NOMO-1 treated with DMSO at 0.1 percent for 48 hours (cell line): ENCODE measurements at regions not wholly inside any gene's neighbourhood (a gene's known extent, or its start where the extent isn't known, plus 50 kb on each side); places are given as distances from the start of the nearest gene placed in this dataset.

Source experiments
- DNase-seq: peaks from one replicate; lab custom pipeline; 2025; ENCODE audit not compliant: unreplicated experiment; lab: John Stamatoyannopoulos, UW

DNA sequence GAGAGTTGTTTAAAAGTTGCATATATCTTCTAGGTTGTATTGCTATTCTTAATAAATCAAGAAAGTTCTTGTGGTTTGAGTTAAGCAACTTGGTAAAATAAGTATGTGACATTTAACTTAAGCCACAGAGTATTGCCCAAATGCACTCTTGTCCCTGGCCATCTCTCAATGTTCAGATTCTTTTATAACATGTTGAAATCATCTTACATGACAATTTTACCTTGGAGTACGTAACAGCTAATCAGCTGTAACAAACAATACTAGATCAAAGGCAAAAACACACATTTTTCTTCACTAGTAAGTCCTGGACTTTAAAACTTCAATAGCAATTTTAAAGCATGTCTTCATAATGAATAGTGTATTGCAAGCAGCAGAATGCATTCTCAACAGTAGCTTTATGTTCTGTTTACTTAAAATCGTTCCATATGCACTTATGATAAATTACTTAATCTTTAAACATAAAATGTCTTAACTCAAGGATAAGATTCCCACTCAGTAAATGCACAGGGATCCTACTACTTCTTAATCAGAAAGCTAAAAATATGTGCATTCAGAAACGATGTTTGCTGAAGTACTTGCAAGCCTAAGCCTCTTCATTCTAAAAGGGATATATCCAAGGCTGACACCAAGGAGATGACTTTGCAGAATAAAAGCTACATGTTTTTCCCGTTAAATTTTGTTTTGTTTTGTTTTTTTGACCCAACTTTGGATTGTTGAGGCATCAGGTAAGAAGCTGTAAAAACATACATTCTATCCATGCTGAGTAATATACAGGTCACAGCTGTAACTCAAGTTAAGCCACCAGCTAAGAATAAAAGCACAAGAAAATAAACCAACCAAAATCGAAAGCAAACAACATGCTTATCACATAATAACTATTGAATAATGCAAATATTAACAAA is 86.1 kb upstream of the NFIB start:
- DNase-seq, result no peak

DNA sequence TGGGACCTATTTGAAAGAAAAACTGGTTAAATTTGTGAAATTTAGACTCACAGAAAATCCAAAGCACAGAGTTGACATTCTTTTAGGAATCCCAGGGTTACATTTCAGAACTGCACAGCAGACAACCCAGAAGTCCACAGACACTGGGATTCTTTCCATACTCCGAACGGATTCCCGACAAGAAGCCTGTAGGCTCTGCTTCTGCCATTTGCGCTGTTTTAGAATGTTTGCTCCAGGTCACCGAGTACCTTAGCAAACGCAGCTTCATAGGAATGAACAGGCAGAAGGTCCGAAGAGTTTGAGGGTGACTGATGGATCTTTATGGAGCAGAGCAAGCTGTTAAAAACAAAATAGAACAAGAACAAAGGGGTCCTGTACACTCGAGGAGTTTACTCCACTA is 84.5 kb upstream of the NFIB start:
- no peak for DNase-seq

DNA sequence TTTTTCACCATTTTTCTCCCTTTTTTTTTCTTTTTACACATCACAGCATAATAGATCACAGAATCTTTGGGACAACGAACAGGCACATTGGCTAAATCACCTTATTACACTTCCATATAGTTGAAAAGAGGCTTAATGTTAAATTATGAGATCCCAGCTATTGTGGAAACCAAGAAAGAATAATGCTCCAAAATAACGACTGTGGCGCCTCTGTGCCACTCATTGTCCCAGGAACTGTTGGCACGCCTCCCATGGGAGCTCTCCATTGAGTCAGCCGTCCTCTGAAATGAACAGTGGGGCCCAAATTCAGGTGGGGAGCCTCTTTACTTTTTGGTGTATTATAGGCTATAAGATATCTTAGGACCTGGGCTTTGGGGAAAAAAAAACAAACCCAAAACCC is 82.2 kb upstream of the NFIB start:
- no peak for DNase-seq

DNA sequence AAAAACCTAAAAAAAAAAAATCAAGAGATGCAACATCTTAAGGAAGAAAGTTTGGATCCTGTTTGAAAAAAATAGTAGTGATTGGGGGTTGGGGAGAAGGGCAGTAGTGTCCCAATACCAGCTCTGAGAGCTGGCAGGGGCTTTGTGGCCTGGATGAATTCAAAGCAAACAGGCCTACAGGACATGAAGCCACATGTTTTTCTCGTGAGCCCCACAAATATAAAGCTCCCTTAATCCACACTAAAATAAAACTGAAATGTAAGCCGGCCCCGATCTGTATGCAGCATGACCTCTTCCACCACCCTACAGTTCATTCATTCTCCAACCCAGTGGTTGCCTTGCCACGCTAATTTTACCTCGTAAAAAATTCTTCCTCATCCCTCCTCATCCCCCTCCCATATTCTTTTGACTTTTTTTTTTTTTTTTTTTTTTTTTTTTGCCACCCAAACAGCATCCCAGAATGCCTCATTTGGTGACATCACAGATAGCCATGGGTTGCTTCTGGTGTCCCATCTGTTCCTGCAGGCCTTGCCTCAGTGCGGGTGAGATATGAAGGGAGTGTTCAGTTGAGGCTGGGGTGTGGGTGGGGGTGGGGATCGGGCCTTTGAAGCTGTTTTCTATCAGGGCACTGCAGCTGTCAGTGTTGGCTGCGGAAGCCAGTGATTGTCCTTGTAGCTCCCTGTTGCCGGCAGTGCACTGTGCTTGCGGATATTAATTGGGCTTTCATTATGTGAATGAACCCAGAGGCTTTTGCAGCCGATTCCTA is 81.6 kb upstream of the NFIB start:
- DNase-seq, result no peak

DNA sequence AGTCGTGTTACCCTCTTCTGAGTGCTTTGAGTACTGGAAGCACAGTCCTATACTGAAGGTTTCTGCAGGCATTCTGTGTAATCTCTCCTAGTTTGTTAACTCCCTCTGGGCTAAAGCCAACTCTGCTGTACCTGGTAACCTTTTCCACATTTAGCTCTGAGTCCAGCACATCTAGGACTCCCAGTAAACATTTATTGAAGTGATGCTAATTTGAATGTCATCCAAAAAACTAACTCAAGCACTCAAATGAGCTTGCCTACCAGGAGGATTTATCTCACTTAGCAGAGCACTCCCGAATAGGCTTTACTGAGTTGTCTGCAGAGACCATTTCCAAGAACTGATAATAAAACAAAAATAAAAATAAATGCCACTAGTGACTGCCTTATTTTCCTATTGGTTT is 79.5 kb upstream of the NFIB start:
- DNase-seq, result no peak

DNA sequence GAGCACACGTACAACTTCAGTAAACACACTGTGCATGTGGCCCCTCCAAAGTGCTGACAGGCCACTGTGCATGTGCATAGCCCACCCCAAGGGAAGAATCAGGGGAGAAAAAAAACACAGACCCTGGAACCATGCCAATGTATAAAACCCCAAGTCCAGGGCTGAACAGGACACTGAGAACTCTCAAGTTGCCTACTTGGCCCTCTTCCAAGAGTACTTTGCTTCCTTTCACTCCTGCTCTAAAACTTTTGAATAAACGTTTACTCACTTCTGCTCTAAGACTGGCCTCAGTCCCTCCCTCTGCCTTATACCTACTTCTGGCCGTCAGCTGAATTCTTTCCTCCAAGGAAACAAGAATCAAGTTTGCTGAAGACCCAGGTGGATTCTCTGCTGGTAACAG is 77.7 kb upstream of the NFIB start:
- DNase-seq, result no peak

DNA sequence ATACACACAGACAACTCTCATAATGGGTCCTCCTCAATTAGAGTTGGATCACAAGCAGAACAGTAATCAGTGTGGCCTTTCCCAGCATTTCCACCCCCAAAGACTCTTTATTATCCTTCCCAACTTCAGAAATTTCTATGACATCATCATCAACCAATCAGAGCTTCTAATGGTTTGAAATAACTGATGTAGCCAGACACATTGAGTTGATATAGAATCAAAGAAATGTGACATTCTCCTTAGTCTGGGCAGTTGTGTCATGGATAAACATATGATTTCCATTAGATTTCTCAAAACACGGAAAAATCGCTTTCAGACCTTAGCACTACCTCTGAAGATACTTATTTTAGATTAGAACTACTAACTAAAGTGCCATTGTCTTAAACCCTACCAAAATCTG is 75.7 kb upstream of the NFIB start:
- no peak for DNase-seq

DNA sequence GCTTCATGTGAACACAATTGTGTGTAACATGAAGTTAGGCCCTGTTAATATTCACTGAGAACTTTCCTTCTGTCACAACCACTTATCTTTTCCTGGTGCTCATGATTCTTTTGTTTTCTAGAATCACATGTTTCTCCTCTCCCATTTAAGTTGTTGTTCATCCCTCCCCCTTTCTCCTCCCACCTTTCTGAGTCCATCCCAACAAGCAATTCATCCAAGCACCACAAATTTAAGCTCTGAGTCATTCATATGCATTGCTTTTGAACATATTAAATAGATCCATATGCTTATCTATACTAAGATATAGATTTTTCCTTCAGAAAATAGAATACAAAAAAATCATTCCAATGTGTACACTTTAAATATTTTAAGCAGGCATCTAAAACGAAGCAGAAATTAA is 75.2 kb upstream of the NFIB start:
- DNase-seq, result no peak

DNA sequence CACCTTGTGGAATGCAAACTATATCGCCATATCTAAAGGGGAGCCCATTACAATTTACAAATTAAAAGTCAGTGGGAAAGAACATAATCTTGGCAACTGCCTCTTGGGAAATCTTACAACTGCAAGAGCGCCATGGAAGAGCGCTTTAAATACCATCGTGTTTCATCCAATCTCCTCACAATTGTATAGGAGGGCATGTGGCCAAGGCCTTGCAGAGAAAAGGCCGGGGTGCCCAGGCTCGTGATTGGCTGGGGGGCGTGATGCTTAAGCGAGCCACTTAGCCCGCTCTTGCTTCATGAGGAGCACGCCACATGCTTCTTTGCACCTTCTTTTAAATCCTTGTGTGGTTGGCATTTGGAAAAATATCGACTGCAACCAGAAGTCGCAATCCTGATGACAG is 69.8 kb upstream of the NFIB start:
- no peak for DNase-seq

DNA sequence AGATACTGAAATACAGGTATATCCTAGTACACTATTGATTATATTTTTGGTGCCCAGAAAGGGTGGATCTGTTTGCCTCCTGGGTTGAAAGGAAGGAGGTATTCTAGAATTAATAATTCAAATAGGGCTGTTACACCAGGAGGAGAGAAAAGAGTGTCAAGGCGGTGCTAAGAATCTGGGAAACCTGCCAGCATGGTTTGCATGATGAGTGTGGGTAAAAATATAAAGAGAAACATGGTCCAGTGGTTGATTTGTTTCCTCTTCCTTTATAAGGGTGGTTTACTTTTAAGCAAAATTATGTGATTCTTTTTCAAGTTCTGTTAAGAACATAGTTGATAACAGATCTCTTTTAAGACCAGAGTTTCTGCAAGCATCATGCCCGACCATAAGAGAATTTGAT is 69.4 kb upstream of the NFIB start:
- no peak for DNase-seq

DNA sequence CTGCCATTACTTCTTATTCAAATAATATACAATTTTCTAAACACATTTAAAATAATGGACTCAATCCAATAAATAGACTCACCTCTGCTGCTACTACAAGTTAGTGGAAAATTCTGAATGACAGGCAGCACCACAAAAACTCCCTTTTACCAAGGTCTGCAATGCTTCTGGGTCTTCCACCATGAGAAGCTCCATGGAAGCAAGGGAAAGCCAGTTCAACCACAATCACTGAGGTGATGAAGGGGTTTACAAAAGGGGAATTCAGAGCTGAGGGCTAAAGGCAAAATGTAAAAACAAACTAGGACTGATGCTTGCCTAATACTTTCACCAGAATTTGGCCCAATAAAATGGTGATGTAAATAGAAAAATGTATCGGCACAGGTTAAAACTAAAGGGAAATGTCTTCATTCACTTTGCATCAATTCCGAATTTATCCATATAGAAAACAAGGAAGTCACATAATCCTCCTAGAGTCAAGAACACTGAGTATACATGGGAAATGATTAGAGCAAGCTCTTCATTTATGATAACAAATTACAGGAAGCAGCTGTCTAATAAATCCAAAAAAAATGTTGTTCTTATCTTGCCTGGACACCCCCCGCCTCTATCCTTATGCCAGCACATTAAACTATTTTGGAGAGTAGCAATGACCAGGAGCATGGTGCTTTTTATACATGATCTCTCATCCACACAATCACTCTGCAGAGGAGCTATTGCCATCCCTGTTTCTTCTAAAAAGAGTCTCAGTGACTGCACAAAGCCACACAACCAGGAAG is 66.3 kb upstream of the NFIB start:
- no peak for DNase-seq

DNA sequence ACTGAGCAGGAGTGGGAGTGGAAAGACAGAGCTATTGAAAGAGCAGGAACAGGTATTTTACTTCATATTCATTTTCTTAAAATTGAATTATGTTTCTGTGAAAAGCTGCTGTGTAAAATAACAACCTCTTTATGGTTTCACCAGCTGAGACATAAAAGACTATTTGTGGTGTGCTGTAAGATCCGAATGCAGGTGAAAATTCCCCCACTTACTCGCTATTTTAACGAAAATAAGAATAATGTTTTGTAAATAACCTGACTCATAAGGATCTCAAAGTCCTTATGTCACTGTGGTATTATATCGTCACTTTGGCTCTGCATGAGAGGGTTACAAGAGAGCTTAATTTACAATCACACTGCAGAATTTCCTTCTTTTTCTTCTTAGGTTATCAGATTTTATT is 65.3 kb upstream of the NFIB start:
- DNase-seq, result no peak

DNA sequence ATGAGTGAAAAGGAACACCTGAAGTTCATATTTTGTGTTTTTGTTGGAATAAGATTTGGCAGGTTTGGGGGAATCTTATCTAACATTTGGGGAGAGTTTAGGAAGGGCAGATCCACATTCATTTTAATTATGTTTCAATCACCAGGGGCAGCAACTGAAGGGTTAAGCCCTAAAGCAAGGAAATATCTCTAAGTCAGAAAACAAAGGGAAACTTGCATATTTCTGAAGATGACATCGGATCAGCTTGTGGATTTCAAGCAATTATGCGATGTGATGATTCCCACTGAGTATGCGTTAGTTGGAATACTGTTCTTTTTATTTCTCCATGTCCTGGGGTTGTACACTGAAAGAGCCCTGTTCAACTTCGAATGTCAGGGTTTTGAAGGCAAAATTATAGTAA is 59.8 kb upstream of the NFIB start:
- DNase-seq, result no peak

DNA sequence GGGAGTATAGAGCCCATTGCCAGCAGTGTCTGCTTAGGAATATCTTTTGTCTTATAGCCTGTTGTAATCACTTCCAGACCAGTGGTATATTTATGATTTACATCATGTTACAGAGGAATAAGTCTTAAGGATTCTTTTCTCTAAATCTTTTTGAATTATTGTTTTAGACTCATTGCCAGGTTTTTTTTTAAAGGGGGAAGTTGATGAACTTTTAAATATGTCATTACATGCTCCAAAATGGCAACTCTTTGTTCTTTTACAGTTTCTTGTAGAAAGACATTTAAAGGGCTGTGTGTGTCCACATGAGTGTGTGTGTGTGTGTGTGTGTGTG is 59.4 kb upstream of the NFIB start:
- no peak for DNase-seq

DNA sequence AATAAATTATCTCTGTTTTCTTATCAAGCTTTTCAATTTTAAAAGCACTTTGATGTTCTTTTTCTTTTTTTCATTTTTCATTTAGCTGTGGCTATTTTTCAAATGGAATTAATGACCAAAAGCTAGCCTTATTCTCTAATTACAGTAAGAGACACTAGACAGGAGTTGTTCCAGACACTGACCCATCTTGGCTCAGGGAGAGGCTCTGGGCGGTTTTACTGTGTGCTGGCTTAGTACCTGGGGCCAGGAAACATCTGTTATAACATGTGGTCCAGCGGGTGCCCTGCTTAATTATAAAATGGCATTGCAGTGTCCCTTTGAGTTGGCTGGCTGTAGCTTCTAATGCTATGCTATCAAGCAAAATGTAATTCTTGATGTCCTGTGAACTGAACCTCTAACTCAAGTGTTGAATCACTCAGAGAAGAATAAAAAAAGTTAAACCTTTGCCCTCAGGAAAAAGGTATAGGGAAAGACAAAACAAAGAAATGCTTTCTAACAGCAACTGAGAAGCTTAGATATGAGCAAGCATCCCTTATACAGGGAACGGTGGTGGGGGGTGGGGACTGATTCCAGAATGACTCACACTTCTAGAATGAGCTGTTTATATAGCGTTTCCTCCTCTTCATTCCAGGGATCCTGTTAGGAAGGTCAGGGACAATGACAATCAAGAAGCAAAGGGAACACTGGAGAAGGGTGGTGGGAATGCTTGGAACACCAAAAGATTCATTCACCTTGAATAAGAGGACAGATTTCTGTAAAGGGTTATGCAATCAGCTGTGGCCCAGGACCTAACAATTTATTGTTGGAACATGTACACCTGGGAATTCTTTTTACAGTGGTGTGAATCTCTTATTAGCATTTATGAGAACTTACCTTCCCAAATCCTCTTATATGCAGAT is 58.7 kb upstream of the NFIB start:
- DNase-seq, result no peak

DNA sequence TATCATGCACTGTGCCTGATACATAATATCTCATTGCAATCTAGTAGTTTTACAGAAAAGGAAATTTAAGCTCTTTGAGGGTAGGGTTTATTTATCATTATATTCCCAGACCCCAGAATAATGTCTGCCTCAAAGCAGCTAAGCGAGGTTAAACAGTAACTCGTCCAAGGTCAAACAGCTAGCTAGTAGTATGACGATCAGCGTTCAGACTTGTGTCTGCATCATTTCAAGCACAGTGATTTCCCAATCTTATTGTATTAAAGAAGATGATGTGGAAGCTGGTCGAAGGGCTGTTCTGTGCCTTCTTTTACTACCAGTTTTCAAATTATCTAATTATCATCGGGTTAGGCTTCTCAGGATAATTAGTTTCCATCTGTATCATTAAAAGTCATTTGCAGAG is 55.1 kb upstream of the NFIB start:
- no peak for DNase-seq

DNA sequence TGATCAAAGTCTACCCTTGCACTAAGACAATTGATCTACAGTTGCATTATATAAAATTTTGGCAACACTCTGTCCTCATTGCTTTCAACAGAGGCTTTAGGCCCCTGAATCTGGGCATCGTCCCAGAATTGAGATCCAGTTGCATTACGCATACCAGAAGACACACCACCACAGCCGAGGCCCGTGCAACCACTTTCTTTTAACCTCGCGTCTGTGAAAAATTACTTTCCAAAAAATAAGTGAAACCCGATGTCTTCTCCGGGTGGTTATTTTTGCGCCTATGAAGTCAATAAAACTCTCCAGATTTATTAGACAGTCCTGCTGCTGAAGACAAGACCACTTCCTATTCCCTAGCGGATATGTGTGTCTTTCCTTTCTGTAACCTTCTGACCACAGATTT is 52.1 kb upstream of the NFIB start:
- no peak for DNase-seq

DNA sequence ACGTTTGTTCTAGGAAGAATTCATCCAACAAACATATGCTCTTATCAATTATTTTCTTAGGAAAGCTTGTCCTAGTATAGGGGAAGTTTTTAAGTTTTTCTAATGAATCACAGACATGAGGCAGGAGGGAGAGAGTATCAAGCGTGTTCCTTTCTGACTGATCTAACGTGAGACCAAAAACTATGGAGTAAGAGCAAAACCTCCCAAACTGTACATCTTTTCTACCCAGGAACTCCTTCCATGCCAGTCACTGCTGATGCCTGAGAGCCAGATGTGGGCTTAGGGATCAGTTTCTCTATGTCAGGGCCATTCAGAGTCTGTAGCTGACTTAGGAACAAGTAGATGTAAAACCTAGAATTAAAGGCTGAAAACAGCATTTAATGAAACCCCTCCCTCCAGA is 51.7 kb upstream of the NFIB start:
- no peak for DNase-seq
